GM23338 (cell line): ENCODE measurements at regions not wholly inside any gene's neighbourhood (a gene's known extent, or its start where the extent isn't known, plus 50 kb on each side); places are given as distances from the start of the nearest gene placed in this dataset.

Experiments
- ATAC-seq: fragments of 200-7000 bp; cut with Tn5 transposase; 3 replicates; pipeline ENCODE4 v1.9.1; 2020
- DNase-seq: peaks from one replicate; pipeline ENCODE4 v3.0.0-alpha.2; 2015; ENCODE audit warnings: low spot score
- H2AFZ ChIP-seq: fragments of 200-600 bp; sonication (generic); 2 replicates; pipeline ENCODE4 v1.8.0; 2016; ENCODE audit warnings: antibody characterized with exemption, mild to moderate bottlenecking, moderate library complexity
- H3F3A ChIP-seq: fragments of 200-600 bp; sonication (generic); replicated peaks from 2 replicates; pipeline ENCODE4 v1.8.0; 2017; ENCODE audit warnings: antibody characterized with exemption, mixed run types, low read depth
- H3K27ac ChIP-seq: fragments of 200-600 bp; sonication (generic); 2 replicates; pipeline ENCODE4 v1.6.1; 2016; ENCODE audit warnings: low read depth
- H3K27me3 ChIP-seq: fragments of 200-600 bp; sonication (generic); 2 replicates; pipeline ENCODE4 v1.8.0; 2016; ENCODE audit warnings: mild to moderate bottlenecking, mixed run types, moderate library complexity; ENCODE audit not compliant: insufficient read depth
- H3K36me3 ChIP-seq: fragments of 200-600 bp; sonication (generic); 2 replicates; pipeline ENCODE4 v1.8.0; 2016; ENCODE audit warnings: mild to moderate bottlenecking; ENCODE audit not compliant: insufficient read depth
- H3K4me1 ChIP-seq: fragments of 200-600 bp; sonication (generic); 2 replicates; pipeline ENCODE4 v1.8.0; 2016; ENCODE audit warnings: mild to moderate bottlenecking, moderate library complexity; ENCODE audit not compliant: insufficient read depth
- H3K4me2 ChIP-seq: fragments of 200-600 bp; sonication (generic); 2 replicates; pipeline ENCODE4 v1.7.1; 2017; ENCODE audit warnings: mixed run types
- H3K4me3 ChIP-seq: fragments of 200-600 bp; sonication (generic); 2 replicates; pipeline ENCODE4 v1.6.1; 2016; ENCODE audit warnings: mixed run types
- H3K79me2 ChIP-seq: fragments of 200-600 bp; sonication (generic); replicated peaks from 2 replicates; pipeline ENCODE4 v1.8.0; 2017; ENCODE audit warnings: mild to moderate bottlenecking; ENCODE audit not compliant: insufficient read depth
- H3K9me2 ChIP-seq: fragments of 200-600 bp; sonication (generic); 2 replicates; pipeline ENCODE4 v1.8.0; 2017; ENCODE audit not compliant: insufficient read depth
- H4K20me1 ChIP-seq: fragments of 200-600 bp; sonication (generic); replicated peaks from 2 replicates; pipeline ENCODE4 v1.8.0; 2017; ENCODE audit warnings: mild to moderate bottlenecking; ENCODE audit not compliant: insufficient read depth
- H3K27ac Mint-ChIP-seq: 2 replicates; pipeline ENCODE4 v1.8.0; 2020; ENCODE audit warnings: inconsistent platforms, mild to moderate bottlenecking, moderate library complexity, mixed read lengths
- H3K27me3 Mint-ChIP-seq: 3 replicates; pipeline ENCODE4 v1.8.0; 2022; ENCODE audit warnings: low read depth, mild to moderate bottlenecking, moderate library complexity, mixed read lengths, inconsistent platforms; ENCODE audit not compliant: insufficient read depth, poor library complexity
- H3K36me3 Mint-ChIP-seq: 3 replicates; pipeline ENCODE4 v1.8.0; 2021; ENCODE audit warnings: low read depth, mild to moderate bottlenecking, inconsistent platforms, moderate library complexity, mixed read lengths
- H3K4me1 Mint-ChIP-seq: 3 replicates; pipeline ENCODE4 v1.8.0; 2020; ENCODE audit warnings: mild to moderate bottlenecking, inconsistent platforms, mixed read lengths
- H3K4me3 Mint-ChIP-seq: 3 replicates; pipeline ENCODE4 v1.8.0; 2021; ENCODE audit warnings: moderate library complexity, mild to moderate bottlenecking, inconsistent platforms, mixed read lengths
- H3K9me3 Mint-ChIP-seq: 3 replicates; pipeline ENCODE4 v1.8.0; 2020; ENCODE audit warnings: moderate library complexity, mild to moderate bottlenecking, inconsistent platforms, mixed read lengths
- ETS1 ChIP-seq: IDR thresholded peaks from 2 replicates; pipeline ENCODE4 v1.6.1; 2016; ENCODE audit warnings: antibody characterized with exemption
- JUNB ChIP-seq: IDR thresholded peaks from one replicate; pipeline ENCODE4 v1.6.1; 2016; ENCODE audit warnings: antibody characterized with exemption; ENCODE audit not compliant: unreplicated experiment
- NANOG ChIP-seq: IDR thresholded peaks from 2 replicates; pipeline ENCODE4 v1.6.1; 2016; ENCODE audit warnings: antibody characterized with exemption, borderline replicate concordance
- ZNF114 ChIP-seq: fragments of 250-450 bp; sonication (Bioruptor Pico); IDR thresholded peaks from 2 replicates; pipeline ENCODE4 v1.5.0; 2020; ENCODE audit warnings: mild to moderate bottlenecking, moderate library complexity
- ZNF462 ChIP-seq: fragments of 250-450 bp; sonication (Bioruptor Pico); IDR thresholded peaks from 2 replicates; pipeline ENCODE4 v1.5.0; 2020; ENCODE audit warnings: mild to moderate bottlenecking, moderate library complexity

- TF ChIP-seq ZNF462: no peak
- TF ChIP-seq NANOG: no peak
- no peak for TF ChIP-seq ETS1
These were observed 74.7 kb upstream of the GZMB start (continued) for GRCh38 chr14:24708684-24709083.

- no peaks in the 10 kb centered on the region for H3K27me3 ChIP-seq
- H3K36me3 Mint-ChIP-seq: no peaks in the 10 kb centered on the region
- H3K4me1 ChIP-seq: no peaks in the 10 kb centered on the region
- no peak overlapping the region for H3K27ac ChIP-seq
- no peaks in the 10 kb centered on the region for H3K36me3 ChIP-seq
- no peak overlapping the region for H3K4me3 ChIP-seq
- no peaks in the 10 kb centered on the region for H4K20me1 ChIP-seq
- no peak for ATAC-seq
- no peaks in the 10 kb centered on the region for H3K79me2 ChIP-seq
- no peaks in the 10 kb centered on the region for H3K9me2 ChIP-seq
- H3K4me2 ChIP-seq: no peak overlapping the region
- H3F3A ChIP-seq: no peaks in the 10 kb centered on the region
- peaks cover 4% of the 10 kb centered on the region; the same call in 1 of the 3 replicates for H3K4me1 Mint-ChIP-seq
- no peak for DNase-seq
- H3K9me3 Mint-ChIP-seq: no peaks in the 10 kb centered on the region
- no peak overlapping the region for H3K27ac Mint-ChIP-seq
- H3K27me3 Mint-ChIP-seq: peaks cover 4% of the 10 kb centered on the region
- H3K4me3 Mint-ChIP-seq: no peak overlapping the region
- no peak overlapping the region for H2AFZ ChIP-seq
- no peak for TF ChIP-seq ZNF114
- no peak for TF ChIP-seq ZNF462
- TF ChIP-seq NANOG: no peak
- no peak for TF ChIP-seq JUNB
These were observed 72.4 kb upstream of the GZMB start for GRCh38 chr14:24706351-24706750.
